HCT116 (cell line): ENCODE measurements at regions not wholly inside any gene's neighbourhood (a gene's known extent, or its start where the extent isn't known, plus 50 kb on each side); places are given as distances from the start of the nearest gene placed in this dataset.

Experiments used
- ATAC-seq: fragments of 200-7000 bp; cut with Tn5 transposase; 2 replicates; pipeline ENCODE4 v1.9.1; 2020; ENCODE audit warnings: mild to moderate bottlenecking, moderate library complexity
- BruUV-seq: library from RNA; stranded (reverse); fragments of 400-500 nt; replicated peaks from 2 replicates; lab custom pipeline; 2021; lab: Mats Ljungman, UMichigan
- CTCF ChIA-PET: fragments of 300-600 bp; sonication (Branson Sonifier 250); formaldehyde crosslinking; loops from one replicate; lab custom pipeline; 2021; ENCODE audit warnings: antibody characterized with exemption; lab: Charles Lee
- POLR2A ChIA-PET: fragments of 300-600, 350-600 bp; sonication (Branson Sonifier 250); formaldehyde crosslinking; loops from one replicate; lab custom pipeline; 2021; ENCODE audit warnings: antibody characterized with exemption; lab: Charles Lee
- RAD21 ChIA-PET, 2 experiments: fragments of 300-600 bp; sonication (Branson Sonifier 250); formaldehyde crosslinking; loops; one replicate each; lab custom pipeline; 2023; ENCODE audit warnings: low total read pairs in 2 of 2; ENCODE audit not compliant: uncharacterized antibody in 2 of 2, unreplicated experiment in 2 of 2, low non-redundant PET in 1 of 2; lab: Charles Lee
- DNase-seq: peaks from one replicate; pipeline ENCODE4 v3.0.0-alpha.2; 2010; ENCODE audit warnings: low read depth, low spot score
- H2AFZ ChIP-seq: fragments of 200-600 bp; shearing (Covaris generic), sonication (generic); 2 replicates; pipeline ENCODE4 v1.6.1; 2017; ENCODE audit warnings: low read depth, mixed run types, mixed read lengths, antibody characterized with exemption, low read length; ENCODE audit not compliant: poor library complexity, severe bottlenecking
- H3K27ac ChIP-seq: 2 replicates; pipeline ENCODE4 v1.5.1; 2012; ENCODE audit warnings: low read depth, low read length
- H3K27me3 ChIP-seq: fragments of 200-600 bp; sonication (generic); 2 replicates; pipeline ENCODE4 v1.6.1; 2016; ENCODE audit warnings: mixed run types, low read length, mixed read lengths; ENCODE audit not compliant: insufficient read depth
- H3K36me3 ChIP-seq, 2 experiments: fragments of 200-500 bp in 1 of 2; fragments of 200-600 bp in 1 of 2; sonication (Bioruptor generic) in 1 of 2; sonication (generic) in 1 of 2; 2 replicates each; pipeline versions ENCODE4 v1.5.1 to v1.6.1; 2014 to 2016; ENCODE audit warnings: low read length in 2 of 2, inconsistent platforms in 1 of 2, mixed read lengths in 1 of 2, mixed run types in 1 of 2; ENCODE audit not compliant: insufficient read depth in 2 of 2, control insufficient read depth in 1 of 2
- H3K4me1 ChIP-seq, 2 experiments: fragments of 200-600 bp in 1 of 2; sonication (generic) in 1 of 2; 2 replicates each; pipeline versions ENCODE4 v1.5.1 to v1.6.1; 2012 to 2017; ENCODE audit warnings: low read length in 2 of 2, inconsistent platforms in 1 of 2, mild to moderate bottlenecking in 1 of 2, mixed read lengths in 1 of 2, mixed run types in 1 of 2, moderate library complexity in 1 of 2; ENCODE audit not compliant: insufficient read depth in 2 of 2, control insufficient read depth in 1 of 2
- H3K4me2 ChIP-seq: fragments of 200-600 bp; sonication (generic); 2 replicates; pipeline ENCODE4 v1.6.1; 2017; ENCODE audit warnings: mixed run types, low read length, mixed read lengths
- H3K4me3 ChIP-seq, 2 experiments: fragments of 200-600 bp in 1 of 2; sonication (generic) in 1 of 2; replicated peaks in 1 of 2; 2 replicates each; pipeline ENCODE4 v1.5.1; 2011 to 2016; ENCODE audit warnings: low read length in 2 of 2, control low read depth in 1 of 2, low read depth in 1 of 2, mild to moderate bottlenecking in 1 of 2, mixed read lengths in 1 of 2, mixed run types in 1 of 2
- H3K79me2 ChIP-seq: fragments of 200-600 bp; sonication (generic); 2 replicates; pipeline ENCODE4 v1.6.1; 2017; ENCODE audit warnings: mild to moderate bottlenecking, mixed run types, low read length, moderate library complexity, mixed read lengths; ENCODE audit not compliant: insufficient read depth
- H3K9ac ChIP-seq: fragments of 200-600 bp; sonication (generic); 2 replicates; pipeline ENCODE4 v1.6.1; 2016; ENCODE audit warnings: low read length, mixed read lengths
- H3K9me2 ChIP-seq: fragments of 200-600 bp; sonication (generic), shearing (Covaris generic); 2 replicates; pipeline ENCODE4 v1.6.1; 2017; ENCODE audit warnings: mixed run types, mild to moderate bottlenecking, moderate library complexity; ENCODE audit not compliant: insufficient read depth
- H3K9me3 ChIP-seq, 2 experiments: fragments of 200-500 bp in 1 of 2; fragments of 200-600 bp in 1 of 2; sonication (Bioruptor generic) in 1 of 2; sonication (generic) in 1 of 2; 2 replicates each; pipeline ENCODE4 v1.6.1; 2014 to 2017; ENCODE audit warnings: low read length in 2 of 2, mixed read lengths in 2 of 2, inconsistent platforms in 1 of 2, low read depth in 1 of 2, mild to moderate bottlenecking in 1 of 2, mixed run types in 1 of 2, moderate library complexity in 1 of 2; ENCODE audit not compliant: control insufficient read depth in 1 of 2, insufficient read depth in 1 of 2
- H4K20me1 ChIP-seq: fragments of 200-600 bp; sonication (generic), shearing (Covaris generic); 2 replicates; pipeline ENCODE4 v1.6.1; 2017; ENCODE audit warnings: mixed run types, mild to moderate bottlenecking, moderate library complexity; ENCODE audit not compliant: insufficient read depth
- ATF3 ChIP-seq: IDR thresholded peaks from 2 replicates; pipeline ENCODE4 v1.6.1; 2012
- ELF1 ChIP-seq: IDR thresholded peaks from 2 replicates; pipeline ENCODE4 v1.6.1; 2012; ENCODE audit warnings: low read depth, borderline replicate concordance
- EZH2phosphoT487 ChIP-seq: fragments of 200-600 bp; IDR thresholded peaks from 2 replicates; pipeline ENCODE4 v1.6.1; 2018; ENCODE audit warnings: antibody characterized with exemption, borderline replicate concordance
- JUND ChIP-seq: IDR thresholded peaks from 2 replicates; pipeline ENCODE4 v1.6.1; 2012
- POLR2A ChIP-seq: IDR thresholded peaks from 2 replicates; pipeline ENCODE4 v1.7.0; 2011; ENCODE audit warnings: borderline replicate concordance; ENCODE audit not compliant: insufficient read depth, insufficient read length; ENCODE audit errors: extremely low read depth
- POLR2AphosphoS5 ChIP-seq: IDR thresholded peaks from 2 replicates; pipeline ENCODE4 v1.6.1; 2011; ENCODE audit warnings: mild to moderate bottlenecking, low read depth, low read length, moderate library complexity
- RAD21 ChIP-seq: IDR thresholded peaks from 2 replicates; pipeline ENCODE4 v1.6.1; 2012; ENCODE audit warnings: low read depth, mild to moderate bottlenecking
- REST ChIP-seq: IDR thresholded peaks from 2 replicates; pipeline ENCODE4 v1.6.1; 2012; ENCODE audit warnings: low read depth
- SIN3A ChIP-seq: IDR thresholded peaks from 2 replicates; pipeline ENCODE4 v1.6.1; 2012; ENCODE audit warnings: low read depth
- TCF7L2 ChIP-seq: IDR thresholded peaks from 2 replicates; pipeline ENCODE4 v1.7.0; 2011; ENCODE audit warnings: borderline replicate concordance, inconsistent platforms; ENCODE audit not compliant: insufficient read depth, insufficient read length; ENCODE audit errors: extremely low read depth
- YY1 ChIP-seq: IDR thresholded peaks from 2 replicates; pipeline ENCODE4 v1.6.1; 2011; ENCODE audit warnings: low read length, low read depth, moderate library complexity, mild to moderate bottlenecking; ENCODE audit not compliant: insufficient replicate concordance; ENCODE audit errors: extremely low read depth
- ZFX ChIP-seq: fragments of 450-650 bp; IDR thresholded peaks from 2 replicates; pipeline ENCODE4 v1.6.1; 2017
- intact Hi-C: fragments of 100-400 bp; cut with micrococcal nuclease; formaldehyde crosslinking; loops from 2 replicates; pipeline ENCODE4 v1.10.0; 2022
- TF ChIP-seq, protein P1 (sequence below): IDR thresholded peaks from 2 replicates; pipeline ENCODE4 v1.6.1; 2011; ENCODE audit warnings: mild to moderate bottlenecking, low read length, moderate library complexity; ENCODE audit not compliant: insufficient replicate concordance; ENCODE audit errors: extremely low read depth

DNA sequence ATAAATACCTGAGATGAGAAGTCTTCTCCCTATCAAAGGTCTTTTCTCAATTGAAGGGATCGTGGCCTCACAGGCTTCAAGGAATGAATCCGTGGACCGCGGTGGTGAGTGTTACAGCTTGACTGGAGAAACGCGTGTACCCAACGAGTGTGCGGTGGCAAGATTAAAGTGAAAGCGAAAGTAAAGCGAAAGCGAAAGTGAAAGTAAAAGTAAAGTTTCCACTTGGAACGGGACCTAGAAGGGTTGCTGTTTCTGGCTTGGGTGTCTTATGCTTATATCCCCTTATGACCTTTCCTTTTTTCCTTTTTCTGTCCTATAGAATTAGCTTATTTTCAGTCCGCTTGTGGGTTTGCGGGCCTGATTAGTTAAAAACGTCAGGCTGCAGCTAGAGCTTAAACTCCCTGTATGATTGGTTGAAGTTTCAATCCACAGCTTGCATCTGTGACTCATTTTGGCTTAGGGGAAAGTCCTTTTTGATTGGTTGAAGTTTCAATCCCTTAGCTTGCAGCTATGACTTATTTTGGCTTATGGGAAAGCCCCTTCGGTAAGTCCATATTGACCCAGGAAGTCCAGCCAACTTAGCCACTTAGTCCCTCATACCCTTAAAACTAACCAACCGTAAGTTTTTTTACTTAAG lies 924.3 kb upstream of the CDH10 start (continued):
- TF ChIP-seq REST = no peak
- no peak for TF ChIP-seq EZH2phosphoT487
- TF ChIP-seq ATF3 = no peak
- no peak for TF ChIP-seq TCF7L2
- no peak for TF ChIP-seq YY1

DNA sequence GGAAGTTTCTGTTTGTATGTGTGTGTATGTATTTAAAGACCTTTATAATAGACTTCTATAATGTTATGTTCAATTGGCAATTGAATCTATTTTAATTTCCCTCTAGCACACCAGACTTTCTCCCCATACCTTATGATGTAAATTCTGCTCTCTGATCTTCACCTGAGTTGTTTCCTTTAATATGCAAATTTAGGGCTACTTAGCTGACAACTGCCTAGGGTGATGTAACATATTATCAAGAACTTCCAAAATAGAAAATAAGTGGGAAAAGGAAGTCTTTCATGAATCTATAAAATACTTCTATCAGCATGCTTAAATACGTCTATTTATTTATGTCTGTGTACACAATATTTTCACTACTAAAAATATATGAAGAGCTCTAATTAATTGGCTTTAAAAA lies 923.5 kb upstream of the CDH10 start:
- no peak overlapping the region for H3K4me3 ChIP-seq
- CTCF ChIA-PET = no interaction called here
- POLR2A ChIA-PET = no interaction called here
- ATAC-seq (no peak), DNase-seq (no peak)
- H4K20me1 ChIP-seq = no peaks in the 10 kb centered on the region
- H3K9ac ChIP-seq = no peak overlapping the region
- no peaks in the 10 kb centered on the region for H3K27me3 ChIP-seq
- H3K36me3 ChIP-seq = no peaks in the 10 kb centered on the region
- no peaks in the 10 kb centered on the region for H3K9me2 ChIP-seq
- no peak overlapping the region for H2AFZ ChIP-seq
- TF ChIP-seq REST = no peak
- TF ChIP-seq, protein P1, sequence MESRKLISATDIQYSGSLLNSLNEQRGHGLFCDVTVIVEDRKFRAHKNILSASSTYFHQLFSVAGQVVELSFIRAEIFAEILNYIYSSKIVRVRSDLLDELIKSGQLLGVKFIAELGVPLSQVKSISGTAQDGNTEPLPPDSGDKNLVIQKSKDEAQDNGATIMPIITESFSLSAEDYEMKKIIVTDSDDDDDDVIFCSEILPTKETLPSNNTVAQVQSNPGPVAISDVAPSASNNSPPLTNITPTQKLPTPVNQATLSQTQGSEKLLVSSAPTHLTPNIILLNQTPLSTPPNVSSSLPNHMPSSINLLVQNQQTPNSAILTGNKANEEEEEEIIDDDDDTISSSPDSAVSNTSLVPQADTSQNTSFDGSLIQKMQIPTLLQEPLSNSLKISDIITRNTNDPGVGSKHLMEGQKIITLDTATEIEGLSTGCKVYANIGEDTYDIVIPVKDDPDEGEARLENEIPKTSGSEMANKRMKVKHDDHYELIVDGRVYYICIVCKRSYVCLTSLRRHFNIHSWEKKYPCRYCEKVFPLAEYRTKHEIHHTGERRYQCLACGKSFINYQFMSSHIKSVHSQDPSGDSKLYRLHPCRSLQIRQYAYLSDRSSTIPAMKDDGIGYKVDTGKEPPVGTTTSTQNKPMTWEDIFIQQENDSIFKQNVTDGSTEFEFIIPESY = no peak
- no peak for TF ChIP-seq SIN3A
- TF ChIP-seq POLR2AphosphoS5 = no peak
- TF ChIP-seq ELF1 = no peak
- TF ChIP-seq RAD21 = no peak
- TF ChIP-seq JUND = no peak
- TF ChIP-seq EZH2phosphoT487 = no peak
- no peak for TF ChIP-seq ATF3
- no peak for TF ChIP-seq ZFX
- TF ChIP-seq YY1 = no peak
- TF ChIP-seq POLR2A = no peak
- no peak for TF ChIP-seq TCF7L2
- H3K79me2 ChIP-seq = no peaks in the 10 kb centered on the region
- no TSS peak for BruUV-seq
- H3K4me2 ChIP-seq = no peak overlapping the region
- intact Hi-C loops = no loop called here
- peaks cover 0 to 9% of the 10 kb centered on the region in 2 experiments; a peak in 1 of 4 replicates for H3K9me3 ChIP-seq
- RAD21 ChIA-PET = no interaction called here
- H3K27ac ChIP-seq = no peak overlapping the region
- no peaks in the 10 kb centered on the region for H3K4me1 ChIP-seq
